IMR-90 (cell line): ENCODE measurements at regions not wholly inside any gene's neighbourhood (a gene's known extent, or its start where the extent isn't known, plus 50 kb on each side); places are given as distances from the start of the nearest gene placed in this dataset.

Source experiments
- ATAC-seq: fragments of 200-7000 bp; cut with Tn5 transposase; 2 replicates; pipeline ENCODE4 v1.9.1; 2020; ENCODE audit warnings: low read depth, mild to moderate bottlenecking, moderate library complexity
- BruUV-seq: library from RNA; stranded (reverse); fragments of 400-500 nt; replicated peaks from 2 replicates; lab custom pipeline; 2021; lab: Mats Ljungman, UMichigan
- CTCF ChIA-PET: fragments of 300-600 bp; formaldehyde crosslinking; extraction: SDS; loops from one replicate; lab custom pipeline; 2021; ENCODE audit warnings: antibody characterized with exemption; lab: Yijun Ruan, JAX
- POLR2A ChIA-PET: fragments of 300-600 bp; sonication (Branson Sonifier 250); formaldehyde crosslinking; loops from one replicate; lab custom pipeline; 2022; ENCODE audit warnings: antibody characterized with exemption; ENCODE audit not compliant: unreplicated experiment; lab: Charles Lee
- DNase-seq: peaks from one replicate; pipeline ENCODE4 v3.0.0; 2013
- H2AFZ ChIP-seq: replicated peaks from 2 replicates; pipeline ENCODE3; 2013; ENCODE audit warnings: low read length, mild to moderate bottlenecking; ENCODE audit not compliant: poor library complexity
- H2AK5ac ChIP-seq: 2 replicates; pipeline ENCODE4 v1.6.1; 2013; ENCODE audit warnings: low read depth, low read length, inconsistent platforms
- H2AK9ac ChIP-seq: replicated peaks from 2 replicates; pipeline ENCODE3; 2013; ENCODE audit warnings: mild to moderate bottlenecking, low read depth, low read length, moderate library complexity; ENCODE audit not compliant: poor library complexity
- H2BK120ac ChIP-seq: 2 replicates; pipeline ENCODE4 v1.6.1; 2013; ENCODE audit warnings: low read depth, low read length, inconsistent platforms
- H2BK15ac ChIP-seq: 3 replicates; pipeline ENCODE4 v1.6.1; 2013; ENCODE audit warnings: low read depth, low read length, inconsistent platforms
- H2BK20ac ChIP-seq: 2 replicates; pipeline ENCODE4 v1.6.1; 2013; ENCODE audit warnings: low read depth, mild to moderate bottlenecking, inconsistent platforms, low read length, moderate library complexity
- H2BK5ac ChIP-seq: 2 replicates; pipeline ENCODE4 v1.6.1; 2013; ENCODE audit warnings: mild to moderate bottlenecking, low read depth, low read length, inconsistent platforms; ENCODE audit not compliant: poor library complexity, severe bottlenecking
- H3K14ac ChIP-seq: replicated peaks from 2 replicates; pipeline ENCODE4 v1.6.1; 2013; ENCODE audit warnings: low read depth, low read length, inconsistent platforms
- H3K18ac ChIP-seq: 2 replicates; pipeline ENCODE4 v1.6.1; 2013; ENCODE audit warnings: low read depth, low read length, control low read depth
- H3K23ac ChIP-seq: 2 replicates; pipeline ENCODE4 v1.6.1; 2013; ENCODE audit warnings: low read depth, low read length, inconsistent platforms
- H3K27ac ChIP-seq: 2 replicates; pipeline ENCODE4 v1.5.1; 2013; ENCODE audit warnings: mild to moderate bottlenecking, control low read depth, low read length; ENCODE audit not compliant: insufficient read depth
- H3K27me3 ChIP-seq: 2 replicates; pipeline ENCODE4 v1.6.1; 2013; ENCODE audit warnings: low read length; ENCODE audit not compliant: control insufficient read depth, insufficient read depth
- H3K36me3 ChIP-seq: 2 replicates; pipeline ENCODE4 v1.6.1; 2013; ENCODE audit warnings: low read length, mixed read lengths; ENCODE audit not compliant: control insufficient read depth, insufficient read depth
- H3K4ac ChIP-seq: 2 replicates; pipeline ENCODE4 v1.6.1; 2013; ENCODE audit warnings: low read depth, low read length, inconsistent platforms
- H3K4me1 ChIP-seq: 2 replicates; pipeline ENCODE4 v1.6.1; 2013; ENCODE audit warnings: low read length, mixed read lengths; ENCODE audit not compliant: control insufficient read depth, insufficient read depth
- H3K4me2 ChIP-seq: 2 replicates; pipeline ENCODE4 v1.6.1; 2013; ENCODE audit warnings: low read depth, mild to moderate bottlenecking, control low read depth, low read length, moderate library complexity
- H3K4me3 ChIP-seq: 2 replicates; pipeline ENCODE4 v1.5.1; 2013; ENCODE audit warnings: low read depth, mild to moderate bottlenecking, control low read depth, low read length, moderate library complexity; ENCODE audit not compliant: insufficient read depth
- H3K56ac ChIP-seq: 2 replicates; pipeline ENCODE4 v1.6.1; 2013; ENCODE audit warnings: low read length, inconsistent platforms; ENCODE audit not compliant: insufficient read depth; ENCODE audit errors: extremely low read depth
- H3K79me1 ChIP-seq, 2 experiments: 2 replicates each; pipeline ENCODE4 v1.6.1; 2013; ENCODE audit warnings: low read length in 2 of 2, inconsistent platforms in 1 of 2, low read depth in 1 of 2
- H3K9ac ChIP-seq: 2 replicates; pipeline ENCODE4 v1.6.1; 2013; ENCODE audit warnings: low read depth, low read length, control low read depth
- H3K9me1 ChIP-seq: 2 replicates; pipeline ENCODE4 v1.6.1; 2013; ENCODE audit warnings: low read length, inconsistent platforms; ENCODE audit not compliant: insufficient read depth
- H3K9me3 ChIP-seq: 2 replicates; pipeline ENCODE4 v1.6.1; 2013; ENCODE audit warnings: low read length; ENCODE audit not compliant: control insufficient read depth, insufficient read depth
- H4K20me1 ChIP-seq: 2 replicates; pipeline ENCODE4 v1.6.1; 2013; ENCODE audit warnings: low read length, inconsistent platforms; ENCODE audit not compliant: insufficient read depth
- H4K5ac ChIP-seq: 2 replicates; pipeline ENCODE4 v1.6.1; 2013; ENCODE audit warnings: mild to moderate bottlenecking, low read depth, low read length, control low read depth
- H4K8ac ChIP-seq, 2 experiments: 2 replicates each; pipeline ENCODE4 v1.6.1; 2013; ENCODE audit warnings: low read depth in 2 of 2, low read length in 2 of 2, control low read depth in 1 of 2, inconsistent platforms in 1 of 2
- H4K91ac ChIP-seq: 2 replicates; pipeline ENCODE4 v1.6.1; 2013; ENCODE audit warnings: low read depth, low read length, inconsistent platforms; ENCODE audit not compliant: insufficient read depth
- MAZ ChIP-seq: IDR thresholded peaks from 2 replicates; pipeline ENCODE4 v1.6.1; 2012; ENCODE audit warnings: low read depth, mild to moderate bottlenecking, low read length, improper control_type of control experiment, moderate library complexity, borderline replicate concordance
- RAD21 ChIP-seq: IDR thresholded peaks from 2 replicates; pipeline ENCODE4 v1.6.1; 2012; ENCODE audit warnings: low read length, improper control_type of control experiment
- RCOR1 ChIP-seq: IDR thresholded peaks from 2 replicates; pipeline ENCODE4 v1.6.1; 2012; ENCODE audit warnings: mild to moderate bottlenecking, low read length, improper control_type of control experiment; ENCODE audit not compliant: insufficient replicate concordance
- WGBS, 2 experiments: methylation state at CpG; one replicate each; pipeline versions ENCODE4 v1.1.5 to v1.1.7; 2013; ENCODE audit warnings: missing lambda C conversion rate in 2 of 2; ENCODE audit not compliant: insufficient read length in 1 of 2; ENCODE audit errors: extremely low coverage in 2 of 2; 5-methylcytosine and 5-hydroxymethylcytosine counted together
- dilution Hi-C: fragments of 300-500 bp; cut with HindIII; formaldehyde crosslinking; loops from one replicate; pipeline ENCODE4 v1.14.3; 2018; ENCODE audit warnings: low sequenced_read_pairs; ENCODE audit not compliant: unreplicated experiment
- in situ Hi-C: fragments of 300-500 bp; cut with MboI; formaldehyde crosslinking; loops from 3 replicates; pipeline ENCODE4 v1.14.3; 2019; ENCODE audit warnings: low sequenced_read_pairs, inconsistent platforms, mixed read lengths
- intact Hi-C: fragments of 100-400 bp; cut with micrococcal nuclease; formaldehyde crosslinking; loops from 2 replicates; pipeline ENCODE4 v1.10.0; 2022
- TF ChIP-seq, protein P1 (sequence below): fragments of 150-350 bp; IDR thresholded peaks from 2 replicates; pipeline ENCODE4 v1.6.1; 2017; ENCODE audit warnings: mild to moderate bottlenecking, antibody characterized with exemption, low read length, low read depth

DNA sequence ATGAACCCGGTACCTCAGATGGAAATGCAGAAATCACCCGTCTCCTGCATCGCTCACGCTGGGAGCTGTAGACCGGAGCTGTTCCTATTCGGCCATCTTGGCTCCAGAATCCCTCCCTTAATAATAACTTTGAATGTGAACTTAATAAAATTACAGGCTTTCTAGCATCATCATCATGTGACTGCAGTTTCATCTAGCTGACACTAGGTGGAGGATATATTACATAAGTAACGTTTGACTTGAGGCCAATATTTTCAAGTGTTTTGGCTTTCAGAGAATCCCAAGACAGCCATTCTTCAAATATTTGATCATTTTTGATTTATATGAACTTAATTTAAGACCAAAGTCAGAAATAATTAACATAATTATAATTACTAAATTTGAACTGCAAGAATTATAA lies 474.9 kb upstream of the CDH10 start:
- H4K91ac ChIP-seq, result no peak overlapping the region
- no peak overlapping the region for H3K27ac ChIP-seq
- H3K9ac ChIP-seq, result no peak overlapping the region
- H3K79me1 ChIP-seq, result no peaks in the 10 kb centered on the region
- H2BK5ac ChIP-seq, result no peak overlapping the region
- H3K4me3 ChIP-seq, result no peak overlapping the region
- no peak overlapping the region for H2BK20ac ChIP-seq
- H4K8ac ChIP-seq, result no peak overlapping the region
- WGBS, 2 experiments, result no CpG with 5 or more reads among the region's 7 CpGs
- no peaks in the 10 kb centered on the region for H3K36me3 ChIP-seq
- H2BK15ac ChIP-seq, result no peak overlapping the region
- H3K14ac ChIP-seq, result no peak overlapping the region
- no peak overlapping the region for H3K56ac ChIP-seq
- intact Hi-C loops (no loop called here), in situ Hi-C loops (no loop called here), dilution Hi-C loops (no loop called here)
- BruUV-seq, result no TSS peak
- DNase-seq (no peak), ATAC-seq (no peak)
- H3K27me3 ChIP-seq, result no peaks in the 10 kb centered on the region
- ChIA-PET POLR2A (no interaction called here), CTCF (no interaction called here)
- no peak overlapping the region for H2AK9ac ChIP-seq
- no peak overlapping the region for H3K4ac ChIP-seq
- H2AFZ ChIP-seq, result no peak overlapping the region
- H2AK5ac ChIP-seq, result no peak overlapping the region
- H3K4me1 ChIP-seq, result no peaks in the 10 kb centered on the region
- no peaks in the 10 kb centered on the region for H3K9me1 ChIP-seq
- H3K18ac ChIP-seq, result no peak overlapping the region
- no peak overlapping the region for H3K23ac ChIP-seq
- H4K20me1 ChIP-seq, result no peaks in the 10 kb centered on the region
- no peak overlapping the region for H3K4me2 ChIP-seq
- peaks cover 5% of the 10 kb centered on the region; the same call in 1 of the 2 replicates for H3K9me3 ChIP-seq
- H4K5ac ChIP-seq, result no peak overlapping the region
- TF ChIP-seq, protein P1, sequence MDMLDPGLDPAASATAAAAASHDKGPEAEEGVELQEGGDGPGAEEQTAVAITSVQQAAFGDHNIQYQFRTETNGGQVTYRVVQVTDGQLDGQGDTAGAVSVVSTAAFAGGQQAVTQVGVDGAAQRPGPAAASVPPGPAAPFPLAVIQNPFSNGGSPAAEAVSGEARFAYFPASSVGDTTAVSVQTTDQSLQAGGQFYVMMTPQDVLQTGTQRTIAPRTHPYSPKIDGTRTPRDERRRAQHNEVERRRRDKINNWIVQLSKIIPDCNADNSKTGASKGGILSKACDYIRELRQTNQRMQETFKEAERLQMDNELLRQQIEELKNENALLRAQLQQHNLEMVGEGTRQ, result no peak
- TF ChIP-seq RAD21, result no peak
- no peak for TF ChIP-seq RCOR1
- TF ChIP-seq MAZ, result no peak
- H2BK120ac ChIP-seq, result no peak overlapping the region
